KG1 (cell line): ENCODE measurements at regions not wholly inside any gene's neighbourhood (a gene's known extent, or its start where the extent isn't known, plus 50 kb on each side); places are given as distances from the start of the nearest gene placed in this dataset.
"Not testable (repeated sequence)": the region's sequence is repeated elsewhere in the genome, so short reads cannot be mapped to it uniquely, and the experiment has no call there.

Experiments
- DNase-seq: peaks from one replicate; lab custom pipeline; 2025; lab: John Stamatoyannopoulos, UW

DNA sequence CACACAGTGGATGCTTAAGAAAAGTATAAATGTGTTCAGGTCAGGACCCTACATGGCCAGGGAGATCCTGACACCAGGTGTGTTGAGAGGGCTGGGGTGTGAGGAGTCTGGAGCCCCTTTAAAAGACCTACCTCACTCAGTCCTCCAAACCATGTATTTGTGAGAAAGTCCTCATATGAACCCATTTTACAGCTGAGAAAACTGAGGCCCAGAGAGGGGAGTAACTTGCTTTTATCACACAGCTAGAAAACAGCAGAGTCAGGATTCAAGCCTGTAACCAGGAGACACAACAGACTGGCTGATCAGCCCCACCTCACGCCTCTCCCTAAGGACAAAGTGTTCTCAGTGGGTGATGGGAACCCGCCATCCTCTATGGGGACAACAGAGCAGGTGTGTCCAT, 706.7 kb downstream of the PTPRU start:
- no peak for DNase-seq

DNA sequence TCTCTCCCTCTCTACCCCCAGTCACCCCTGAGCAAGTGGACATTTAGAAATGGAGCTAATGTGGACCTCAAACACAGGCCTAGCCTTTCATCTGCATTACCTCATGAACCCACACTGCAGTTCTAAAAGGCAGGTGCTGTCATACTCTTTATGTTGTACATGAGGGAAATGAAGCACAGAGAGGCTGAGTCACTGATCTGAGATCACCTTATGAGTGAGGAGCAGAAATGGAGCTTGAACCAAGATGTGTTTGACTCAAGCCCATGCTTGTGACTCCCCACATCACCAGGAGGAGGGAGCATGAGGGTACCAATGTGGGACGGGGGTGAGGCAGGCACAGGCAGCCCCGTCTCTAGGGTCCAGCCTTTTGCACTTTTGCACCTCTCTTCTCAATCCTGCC, 702.8 kb downstream of the PTPRU start:
- no peak for DNase-seq

DNA sequence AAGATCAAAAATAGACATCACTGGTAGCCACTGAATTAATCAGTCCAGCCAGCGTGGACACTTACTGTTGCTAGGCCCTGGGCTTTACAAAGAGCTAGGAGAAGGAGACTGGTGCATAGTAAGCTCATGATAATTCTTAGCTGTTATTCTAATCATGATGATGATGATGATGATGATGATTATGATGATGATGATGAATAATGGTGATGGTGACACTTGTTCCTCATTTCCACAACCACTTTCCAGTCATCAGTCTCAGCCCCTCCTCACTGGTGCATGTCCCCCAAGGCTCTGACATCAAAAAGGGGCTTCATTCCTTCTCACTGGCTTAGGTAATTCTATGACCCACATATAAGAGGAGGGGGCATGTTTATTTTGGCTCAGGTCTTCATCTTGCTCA, 701.0 kb downstream of the PTPRU start:
- no peak for DNase-seq

DNA sequence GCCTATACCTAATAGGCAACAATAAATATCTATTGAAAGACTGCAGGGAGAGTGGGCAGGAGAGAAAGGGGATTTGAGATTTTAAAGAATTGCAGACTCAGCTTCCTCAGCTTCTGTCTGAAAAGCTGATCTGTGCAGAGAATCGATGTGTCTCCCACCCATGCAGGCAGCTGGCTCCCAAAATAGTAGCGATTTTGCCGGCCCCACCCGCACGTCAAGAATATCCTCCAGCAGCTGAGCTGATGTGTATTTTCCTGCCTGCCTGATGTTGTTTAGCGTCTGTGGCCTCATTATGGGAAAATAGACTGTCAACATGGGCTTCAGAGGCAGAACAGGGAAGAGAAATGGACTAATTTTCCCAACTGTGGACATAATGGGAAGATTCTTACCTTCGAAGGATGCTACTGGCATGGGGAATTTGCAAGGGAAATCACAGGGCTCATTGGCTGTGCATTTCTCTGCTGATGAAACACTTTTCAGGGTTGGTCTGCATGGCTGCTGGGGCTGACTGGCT, 699.8 kb downstream of the PTPRU start:
- no peak for DNase-seq

DNA sequence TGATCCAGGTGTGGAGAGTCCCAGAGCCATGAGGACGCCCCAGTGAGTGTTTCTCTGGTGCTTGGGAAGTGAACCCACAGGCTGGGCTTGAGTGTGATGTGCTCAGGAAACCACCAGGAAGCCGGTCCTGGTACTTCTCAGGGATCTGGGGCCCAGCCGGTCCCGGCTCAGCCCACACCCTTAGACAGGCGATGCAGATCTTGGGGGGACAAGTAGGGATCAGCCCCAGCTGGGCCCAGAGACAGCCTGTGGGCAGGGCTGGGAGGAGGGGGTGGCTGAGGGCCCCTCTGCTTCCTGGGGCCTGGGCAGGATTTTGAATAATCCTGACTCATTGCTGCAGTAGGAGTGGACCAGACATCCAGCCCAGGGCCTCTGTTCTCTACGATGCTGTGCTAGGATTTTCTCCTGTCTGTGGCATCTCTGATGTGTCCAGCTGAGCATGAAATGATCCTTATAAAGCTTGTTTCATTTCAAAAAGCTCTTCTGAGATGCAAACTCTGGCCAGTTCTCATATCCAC, 698.0 kb downstream of the PTPRU start:
- no peak for DNase-seq

DNA sequence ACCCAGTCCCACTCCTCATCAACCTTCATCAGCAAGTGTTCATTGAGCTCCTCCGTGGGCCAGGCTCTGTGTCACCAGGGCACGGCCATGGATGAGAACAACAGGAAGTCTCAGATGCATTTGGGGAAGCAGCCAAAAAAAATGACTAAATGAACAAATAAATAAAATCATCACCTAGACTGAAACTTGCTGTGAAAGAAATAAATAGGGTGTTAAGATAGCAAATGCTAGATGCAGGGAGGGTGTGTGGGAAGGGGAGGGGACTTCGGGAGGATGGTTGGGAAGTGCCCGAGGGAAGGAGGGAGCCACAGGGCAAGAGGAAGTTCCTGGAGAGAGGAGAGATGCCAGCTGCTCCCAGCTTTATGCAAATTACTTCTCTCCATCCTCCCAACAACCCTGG, 696.7 kb downstream of the PTPRU start:
- DNase-seq, result no peak

DNA sequence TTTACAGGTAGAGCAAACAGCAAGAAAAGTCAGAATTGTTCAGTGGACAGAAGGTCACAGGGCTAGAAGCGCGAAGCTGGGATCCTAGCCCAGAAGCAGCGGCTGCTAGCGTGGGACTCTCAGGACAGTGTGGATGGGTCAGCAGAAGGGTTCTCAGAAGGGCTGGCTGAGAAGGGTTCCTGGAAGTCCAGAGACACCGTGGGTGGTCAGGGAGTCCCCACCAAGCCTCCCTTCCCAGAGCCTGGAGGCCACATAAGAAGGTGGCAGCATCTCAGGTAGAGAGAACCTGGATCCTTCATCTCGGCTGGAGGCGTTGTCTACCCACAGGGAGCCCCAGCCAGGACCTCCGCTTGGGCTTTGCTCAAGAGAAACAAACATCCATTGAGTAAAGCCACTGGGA, 696.3 kb downstream of the PTPRU start:
- DNase-seq, result no peak

DNA sequence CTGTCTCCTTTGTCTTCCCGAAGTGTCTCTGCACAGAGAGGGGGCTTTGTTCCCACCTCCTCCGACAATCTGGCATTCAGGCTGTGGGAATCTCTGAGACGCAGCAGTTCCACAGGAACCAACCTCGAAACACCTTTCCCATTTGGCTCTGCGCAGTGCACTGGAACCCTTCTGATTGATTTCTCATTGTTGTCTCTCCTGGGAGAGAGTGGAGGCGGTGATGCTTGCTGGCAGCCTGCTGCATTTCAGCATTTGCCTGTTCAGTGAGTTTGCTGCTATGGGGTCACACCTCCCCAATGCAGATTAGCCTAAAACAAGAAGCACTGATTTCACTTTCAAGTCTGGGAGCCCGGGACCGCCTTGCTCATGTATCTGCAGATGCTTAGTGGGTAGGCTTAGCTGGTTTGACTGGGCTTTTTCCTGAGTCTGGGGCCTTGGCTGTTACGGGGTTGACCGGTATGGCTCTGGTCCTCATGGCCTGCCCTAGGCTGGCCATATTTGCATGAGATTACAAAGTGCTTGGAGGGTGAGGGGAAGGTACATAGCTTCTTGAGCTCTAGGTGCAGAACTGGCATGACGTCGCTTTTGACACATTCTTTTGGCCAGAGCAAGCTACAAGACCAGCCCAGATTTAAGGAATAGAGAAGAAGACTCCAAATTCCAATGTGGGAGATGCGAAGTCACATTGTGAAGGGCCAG, 695.3 kb downstream of the PTPRU start:
- DNase-seq, result no peak

DNA sequence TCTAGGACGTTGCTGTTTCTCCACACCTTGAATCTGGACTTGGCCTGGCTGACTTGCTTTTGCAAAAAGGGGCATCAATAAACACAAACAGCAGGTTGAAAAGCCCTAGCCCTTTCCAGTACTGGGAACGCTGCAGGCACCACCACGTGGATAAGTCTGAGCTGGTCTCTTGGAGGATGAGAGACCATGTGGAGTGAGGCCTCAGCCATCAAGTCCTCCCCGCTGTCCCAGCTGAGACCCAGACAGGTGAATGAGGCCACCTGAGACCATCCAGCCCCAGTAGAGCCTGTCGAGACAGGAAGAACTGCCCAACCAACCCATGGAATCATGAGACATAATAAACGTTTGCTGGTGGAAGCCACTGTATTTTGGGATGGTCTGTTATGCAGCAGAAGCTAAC, 688.7 kb downstream of the PTPRU start:
- no peak for DNase-seq

DNA sequence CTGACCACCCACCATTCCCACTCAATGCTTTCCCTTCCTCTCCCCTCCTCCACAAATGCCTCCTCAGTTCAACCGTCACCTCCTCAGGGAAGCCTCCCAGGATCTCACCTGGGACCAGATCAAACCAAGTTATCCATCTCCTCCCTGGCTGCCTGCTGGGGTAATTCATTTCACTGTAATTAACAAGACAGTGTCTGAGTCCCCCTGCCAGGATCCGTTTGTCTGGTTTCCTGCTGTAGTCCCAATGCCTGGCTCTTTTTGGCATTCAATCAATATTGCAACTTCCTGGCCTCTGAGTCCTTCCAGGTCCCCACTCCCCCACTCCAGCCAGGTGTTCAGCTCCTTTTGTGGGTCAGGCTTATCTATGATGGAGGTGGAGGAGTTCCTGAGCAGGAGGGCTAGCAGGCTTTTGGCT, 687.7 kb downstream of the PTPRU start:
- no peak for DNase-seq

DNA sequence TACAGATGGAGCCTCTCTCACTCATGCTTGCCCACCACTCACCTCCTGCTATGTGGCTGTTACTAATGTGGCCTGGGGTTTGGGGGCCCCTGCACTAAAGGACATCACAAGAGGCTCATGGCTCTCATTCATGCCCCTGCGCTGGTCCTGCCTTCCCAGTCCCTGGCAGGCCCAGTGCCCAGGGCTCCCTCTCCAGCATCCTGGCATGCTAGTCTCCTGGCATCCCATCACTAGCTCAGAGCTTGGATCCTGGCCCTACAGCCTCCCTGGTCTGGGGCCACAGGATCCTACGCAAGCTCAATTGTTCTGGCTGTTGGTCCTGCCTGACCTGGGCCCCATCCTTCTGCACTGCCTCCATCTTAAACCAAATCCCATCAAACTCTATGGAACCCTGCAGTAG, 685.4 kb downstream of the PTPRU start:
- no peak for DNase-seq

DNA sequence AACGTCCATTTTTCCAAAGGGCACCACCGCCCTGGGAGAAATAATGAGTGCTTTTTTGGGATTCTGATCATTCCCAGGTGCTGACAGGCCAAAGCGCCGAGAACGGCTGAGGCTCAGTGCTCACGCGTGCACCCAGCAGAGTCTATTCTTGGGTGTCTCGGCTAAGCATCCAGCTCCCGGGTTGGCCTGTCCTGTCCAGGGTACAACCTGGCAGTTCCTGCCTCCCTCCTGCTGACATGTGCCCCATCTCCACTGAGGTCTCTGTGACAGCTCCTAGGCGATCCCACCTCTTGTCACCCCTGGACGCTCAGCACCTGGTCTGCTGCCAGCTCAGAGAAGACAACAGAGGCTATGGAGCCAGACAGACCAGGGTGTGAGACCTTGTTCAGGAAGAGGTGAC, 684.5 kb downstream of the PTPRU start:
- no peak for DNase-seq

DNA sequence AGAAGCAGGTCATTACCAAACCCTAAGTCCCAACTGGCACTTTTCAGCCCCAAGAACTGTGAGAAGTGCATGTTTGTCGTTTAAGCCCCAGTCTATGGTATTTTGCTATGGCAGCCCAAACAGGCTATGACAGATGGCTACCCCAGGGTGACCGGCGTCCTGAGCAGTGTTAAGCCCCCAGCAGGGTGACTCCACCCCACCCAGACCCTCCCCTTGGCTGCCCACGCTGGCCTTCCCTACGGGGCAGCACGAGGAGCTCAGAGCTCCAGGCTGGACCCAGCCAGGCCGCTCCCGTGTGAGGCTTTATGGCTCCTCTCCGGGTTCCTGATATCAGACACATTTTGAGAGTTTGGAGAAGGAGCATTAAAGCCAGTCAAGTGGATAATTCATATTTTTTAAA, 684.0 kb downstream of the PTPRU start:
- no peak for DNase-seq

DNA sequence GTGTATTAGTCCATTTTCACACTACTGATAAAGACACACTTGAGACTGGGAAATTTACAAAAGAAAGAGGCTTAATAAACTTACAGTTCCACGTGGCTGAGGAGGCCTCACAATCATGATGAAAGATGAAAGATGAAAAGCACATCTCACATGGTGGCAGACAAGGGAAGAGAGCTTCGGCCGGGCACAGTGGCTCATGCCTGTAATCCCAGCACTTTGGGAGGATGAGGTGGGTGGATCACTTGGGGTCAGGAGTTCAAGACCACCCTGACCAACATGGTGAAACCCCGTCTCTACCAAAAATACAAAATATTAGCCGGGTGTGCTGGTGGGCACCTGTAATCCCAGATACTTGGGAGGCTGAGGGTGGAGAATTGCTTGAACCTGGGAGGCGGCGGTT, 682.7 kb downstream of the PTPRU start:
- DNase-seq, result not testable (repeated sequence)

DNA sequence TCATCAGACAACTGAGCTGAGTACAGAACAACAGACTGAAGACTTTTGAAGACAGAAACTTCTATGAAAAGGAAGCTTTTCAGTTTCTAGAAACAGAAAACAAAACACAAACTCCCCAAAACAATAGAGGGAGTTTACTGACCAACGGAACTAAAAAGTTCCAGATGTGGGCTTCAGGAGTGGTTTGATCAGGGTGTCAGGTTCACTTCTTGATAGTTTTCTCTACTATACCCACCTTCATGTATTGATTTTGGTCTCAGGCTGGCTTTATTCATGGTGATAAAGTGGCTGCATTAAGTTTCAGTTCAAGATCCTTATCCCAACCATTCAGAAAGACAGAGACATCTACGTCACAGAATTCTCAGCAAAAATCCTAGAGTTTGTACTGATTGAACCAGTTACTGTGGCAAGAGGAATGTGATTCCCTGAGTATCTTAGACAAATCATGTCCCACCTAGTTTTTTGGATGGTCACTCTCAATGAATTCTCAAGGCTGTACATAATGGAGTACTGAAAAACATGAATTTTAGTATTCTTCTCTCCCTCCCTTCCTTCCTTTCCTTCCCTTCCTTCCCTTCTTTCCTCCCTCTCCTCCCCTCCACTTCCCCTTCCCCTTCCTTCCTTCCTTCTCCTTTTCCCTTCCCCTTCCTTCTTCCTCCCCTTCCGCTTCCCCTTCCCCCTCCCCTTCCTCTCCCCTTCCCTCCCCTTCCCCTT, 680.5 kb downstream of the PTPRU start:
- no peak for DNase-seq

DNA sequence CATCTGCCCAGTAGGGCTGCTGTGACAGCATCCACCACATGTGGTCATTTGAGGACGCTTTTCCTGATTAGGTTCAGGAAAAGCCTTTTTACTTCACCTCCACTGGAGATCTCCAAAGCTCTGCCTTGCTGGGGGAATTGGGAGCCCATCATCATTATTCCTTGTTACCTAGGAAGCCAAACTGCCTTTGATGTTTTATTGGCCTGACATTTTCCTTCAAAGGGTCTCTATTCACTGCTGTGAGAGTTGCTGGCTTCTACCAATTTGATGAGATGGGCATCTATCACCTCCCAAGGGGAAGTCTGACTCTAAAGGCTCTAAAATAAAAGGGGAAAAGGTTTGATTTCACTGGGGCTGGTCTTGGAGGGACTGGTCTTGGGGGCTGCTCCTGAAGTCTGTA, 678.6 kb downstream of the PTPRU start:
- DNase-seq, result no peak

DNA sequence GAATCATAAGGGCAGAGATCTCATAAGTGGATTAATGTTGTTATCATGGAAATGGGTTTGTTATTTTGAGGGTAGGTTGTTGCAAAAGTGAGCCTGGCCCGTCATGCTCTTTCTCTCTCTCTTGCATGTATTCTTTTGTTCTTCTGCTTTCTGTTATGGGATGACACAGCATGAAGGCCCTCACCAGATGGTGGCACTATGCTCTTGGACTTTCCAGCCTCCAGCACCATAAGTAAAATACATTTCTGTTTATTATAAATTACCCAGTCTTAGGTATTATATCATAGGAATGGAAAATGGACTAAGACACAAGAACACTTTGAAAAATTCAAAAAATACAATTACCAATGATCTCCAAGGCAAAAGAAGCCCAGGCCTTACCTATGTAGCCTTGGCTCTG, 676.1 kb downstream of the PTPRU start:
- DNase-seq, result no peak

DNA sequence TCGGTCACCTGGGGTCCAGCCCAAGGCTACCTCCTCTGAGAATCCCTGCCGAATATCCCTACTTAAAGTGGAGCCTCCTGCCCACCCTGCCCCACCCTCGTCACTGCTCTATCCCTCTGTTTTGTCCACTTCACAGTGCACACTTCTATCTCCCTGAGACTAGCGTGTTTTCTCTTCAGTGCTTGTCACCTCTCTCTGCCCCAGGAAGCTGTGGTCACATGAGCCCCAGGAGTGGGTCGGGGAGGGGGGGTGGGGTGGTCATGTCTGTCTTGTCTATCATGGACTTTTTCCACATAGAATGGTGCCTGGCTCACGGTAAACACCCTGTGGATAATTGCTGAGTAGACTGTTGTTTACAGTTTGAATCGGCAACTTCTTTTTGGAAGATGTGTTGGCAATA, 673.6 kb downstream of the PTPRU start:
- no peak for DNase-seq

DNA sequence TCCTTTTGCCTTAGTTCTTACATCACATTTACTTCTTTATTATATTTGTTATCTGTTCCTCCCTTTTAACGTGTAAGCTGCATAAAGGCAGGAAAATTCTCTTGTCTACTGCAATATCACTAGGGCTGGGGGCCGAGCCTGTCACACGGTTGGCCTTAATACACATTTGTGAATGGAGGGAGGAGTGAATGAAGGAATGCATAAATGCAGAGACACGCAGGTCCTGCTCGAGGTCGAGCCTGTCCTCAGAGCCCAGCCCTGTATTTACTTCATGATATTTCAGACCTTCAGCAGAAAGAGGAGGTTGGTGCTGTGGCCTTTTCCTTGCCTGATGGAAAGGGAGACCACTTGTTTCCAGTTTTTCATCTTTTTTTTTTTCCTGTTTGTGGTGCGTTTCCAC, 671.3 kb downstream of the PTPRU start:
- no peak for DNase-seq

DNA sequence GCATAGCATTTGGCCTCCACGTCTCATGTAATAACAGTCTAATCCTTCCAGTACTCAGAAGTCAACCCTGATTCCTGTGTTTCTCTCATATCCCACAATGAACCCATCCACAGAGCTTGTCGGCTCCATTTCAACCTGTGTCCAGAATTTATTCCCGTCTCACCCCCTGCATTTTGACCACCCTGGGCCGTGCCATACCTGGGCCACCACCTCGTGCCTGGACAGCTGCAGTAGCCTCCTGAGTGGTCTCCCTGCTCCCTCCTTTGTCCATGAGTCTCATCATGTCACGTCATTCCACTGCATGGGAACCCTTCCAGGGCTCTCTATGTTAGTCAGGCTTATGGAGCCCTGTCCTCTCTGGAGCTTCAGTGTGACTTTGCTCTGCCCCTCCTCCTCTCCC, 670.6 kb downstream of the PTPRU start:
- DNase-seq, result no peak

DNA sequence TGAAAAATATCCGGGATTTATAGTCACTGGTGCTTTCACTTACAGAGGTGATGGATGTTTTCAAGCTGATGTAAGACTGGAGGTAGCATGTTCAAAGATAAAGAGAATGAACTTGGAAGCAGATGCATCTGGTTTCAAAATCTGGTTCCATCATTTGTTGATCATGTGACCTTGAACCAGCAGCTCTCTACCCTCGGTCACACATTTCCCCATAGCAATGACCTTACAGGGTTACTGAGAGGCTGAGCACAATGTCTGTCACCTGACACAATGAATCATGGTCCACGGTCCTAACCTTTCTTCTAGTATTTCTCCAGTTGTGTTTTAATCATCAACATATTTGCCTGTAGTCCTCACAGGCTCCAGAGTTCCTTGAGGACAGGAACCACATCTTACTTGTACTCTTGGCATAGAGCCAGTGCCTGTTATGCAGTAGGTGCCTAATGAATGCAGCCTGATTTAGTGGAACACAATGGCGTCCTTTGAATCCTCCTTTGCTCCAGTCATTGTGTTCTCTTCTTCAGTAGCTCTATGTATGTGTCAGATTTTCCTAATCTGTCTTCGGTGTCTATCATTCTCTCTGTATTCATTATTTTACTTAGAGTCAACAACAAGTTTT, 667.3 kb downstream of the PTPRU start:
- no peak for DNase-seq

DNA sequence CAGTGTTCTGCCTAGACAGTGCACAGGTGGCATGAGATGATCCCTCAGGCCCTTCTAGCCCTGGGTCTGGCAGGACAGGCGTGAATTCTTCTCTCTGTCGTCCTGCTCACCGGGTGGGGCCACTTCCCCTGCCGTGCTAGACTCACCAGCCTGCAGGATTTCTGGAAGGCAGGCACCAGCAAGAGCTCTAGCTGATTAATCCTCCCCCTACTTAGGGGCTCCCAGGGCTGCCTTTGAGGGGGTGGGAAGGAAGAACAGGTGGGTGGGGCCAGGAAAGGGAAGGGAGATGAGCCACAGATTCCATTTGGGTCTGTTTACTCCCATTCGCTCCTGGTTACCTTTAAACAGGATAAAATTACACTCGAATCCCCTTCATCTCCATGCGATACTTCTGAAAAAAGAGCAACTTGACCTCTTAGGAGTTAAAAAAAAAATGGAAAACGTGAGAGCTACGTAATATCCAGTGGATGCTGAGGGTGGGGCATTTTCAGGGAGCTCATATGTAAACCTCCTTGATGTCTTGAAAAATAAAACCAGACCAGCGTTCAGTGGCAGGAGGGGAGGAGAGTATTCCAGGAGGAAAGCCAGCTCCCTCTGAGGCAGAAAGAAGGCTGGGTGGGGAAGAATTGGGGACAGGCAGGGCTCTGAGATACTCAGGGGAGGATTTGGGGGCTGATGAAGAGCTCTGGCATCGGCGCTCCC, 665.5 kb downstream of the PTPRU start:
- DNase-seq, result no peak
